ENCODE measurements at regions not wholly inside any gene's neighbourhood (a gene's known extent, or its start where the extent isn't known, plus 50 kb on each side); places are given as distances from the start of the nearest gene placed in this dataset.

DNA sequence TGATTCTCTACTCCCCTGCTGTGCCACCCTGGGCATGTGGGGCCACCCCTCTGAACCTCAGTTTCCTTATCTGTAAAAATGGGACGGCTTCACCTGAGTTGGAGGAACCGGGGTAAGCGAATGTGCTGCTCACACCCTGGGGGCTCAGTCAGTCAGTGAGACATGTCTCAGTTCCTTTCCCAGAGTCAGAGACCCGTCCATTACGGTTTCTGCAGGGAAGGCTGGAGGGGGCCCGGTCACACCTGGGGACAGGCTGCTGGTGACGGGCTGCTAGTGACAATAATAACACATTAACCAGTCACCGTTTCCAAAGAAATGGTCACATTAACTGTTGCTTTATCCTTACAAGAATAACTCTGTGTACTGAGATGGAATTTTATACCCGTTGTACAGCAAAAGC, 282.4 kb downstream of the NSG2 start:
- Histone ChIP-seq H3K4me3 (replicated peaks; ENCODE audit: insufficient read depth, low read length) (no peak overlapping the region), H3K27me3 (ENCODE audit: insufficient read depth, poor library complexity, severe bottlenecking) (no peaks in the 10 kb centered on the region), H3K27ac (replicated peaks) (no peak overlapping the region)
- no peak for TF ChIP-seq REST (IDR thresholded peaks at IDR 0.05; ENCODE audit: insufficient replicate concordance, low read depth)
- TF ChIP-seq POLR2AphosphoS5 (IDR thresholded peaks at IDR 0.05; ENCODE audit: low read depth), result no peak
- no peak for TF ChIP-seq CTCF (IDR thresholded peaks at IDR 0.05; ENCODE audit: insufficient read depth, low read length)
- no peak for TF ChIP-seq SPI1 (IDR thresholded peaks at IDR 0.05; ENCODE audit: borderline replicate concordance, low read depth)
- no peak for TF ChIP-seq GABPA (IDR thresholded peaks at IDR 0.05; ENCODE audit: low read depth)
- DNase-seq (ENCODE audit: low read depth in 1 of 2, low spot score in 1 of 2), result no peak

- H3K27ac ChIP-seq (replicated peaks), result no peak overlapping the region
- H3K4me3 ChIP-seq (replicated peaks; ENCODE audit: insufficient read depth, low read length), result no peak overlapping the region
- no peak for DNase-seq (ENCODE audit: low read depth in 1 of 2, low spot score in 1 of 2)
- H3K27me3 ChIP-seq (ENCODE audit: insufficient read depth, poor library complexity, severe bottlenecking), result no peaks in the 10 kb centered on the region
- TF ChIP-seq SPI1 (IDR thresholded peaks at IDR 0.05; ENCODE audit: borderline replicate concordance, low read depth), result no peak
- no peak for TF ChIP-seq GABPA (IDR thresholded peaks at IDR 0.05; ENCODE audit: low read depth)
- TF ChIP-seq REST (IDR thresholded peaks at IDR 0.05; ENCODE audit: insufficient replicate concordance, low read depth), result no peak
- no peak for TF ChIP-seq CTCF (IDR thresholded peaks at IDR 0.05; ENCODE audit: insufficient read depth, low read length)
- no peak for TF ChIP-seq POLR2AphosphoS5 (IDR thresholded peaks at IDR 0.05; ENCODE audit: low read depth)
Measured at GRCh38 chr5:174328631-174329299, 283.3 kb downstream of the NSG2 start.

DNA sequence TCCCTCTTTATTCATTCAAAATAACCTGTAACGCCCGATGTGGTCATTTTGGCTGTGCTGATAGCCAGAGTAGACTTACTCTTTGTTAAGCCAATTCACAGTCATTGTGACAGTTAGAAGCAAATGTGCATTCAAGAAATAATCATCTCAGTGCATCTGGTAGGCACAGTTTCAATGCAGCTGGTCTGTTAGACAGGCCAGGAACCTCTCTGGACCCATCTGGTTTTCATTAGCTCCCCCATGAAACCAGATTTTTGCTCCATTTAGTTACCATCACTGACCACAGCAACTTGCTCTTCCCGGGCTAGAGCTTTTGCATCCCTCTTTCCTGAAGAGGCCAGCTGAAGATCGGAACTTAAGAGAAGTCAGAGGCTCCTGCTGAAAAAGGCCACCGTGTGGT, 284.2 kb downstream of the NSG2 start:
- Histone ChIP-seq H3K27ac (replicated peaks) (no peak overlapping the region), H3K4me3 (replicated peaks; ENCODE audit: insufficient read depth, low read length) (no peak overlapping the region), H3K27me3 (ENCODE audit: insufficient read depth, poor library complexity, severe bottlenecking) (no peaks in the 10 kb centered on the region)
- no peak for DNase-seq (ENCODE audit: low read depth in 1 of 2, low spot score in 1 of 2)
- TF ChIP-seq REST (IDR thresholded peaks at IDR 0.05; ENCODE audit: insufficient replicate concordance, low read depth) (no peak), SPI1 (IDR thresholded peaks at IDR 0.05; ENCODE audit: borderline replicate concordance, low read depth) (no peak), GABPA (IDR thresholded peaks at IDR 0.05; ENCODE audit: low read depth) (no peak), CTCF (IDR thresholded peaks at IDR 0.05; ENCODE audit: insufficient read depth, low read length) (no peak)
